SH-SY5Y (cell line): ENCODE measurements at regions not wholly inside any gene's neighbourhood (a gene's known extent, or its start where the extent isn't known, plus 50 kb on each side); places are given as distances from the start of the nearest gene placed in this dataset.

Experiments used
- GATA2 ChIP-seq: IDR thresholded peaks from 2 replicates; pipeline ENCODE4 v1.6.1; 2011; ENCODE audit warnings: mild to moderate bottlenecking, low read depth, low read length
- GATA3 ChIP-seq: IDR thresholded peaks from 2 replicates; pipeline ENCODE4 v1.6.1; 2011; ENCODE audit warnings: low read depth, mild to moderate bottlenecking, low read length, moderate library complexity

DNA sequence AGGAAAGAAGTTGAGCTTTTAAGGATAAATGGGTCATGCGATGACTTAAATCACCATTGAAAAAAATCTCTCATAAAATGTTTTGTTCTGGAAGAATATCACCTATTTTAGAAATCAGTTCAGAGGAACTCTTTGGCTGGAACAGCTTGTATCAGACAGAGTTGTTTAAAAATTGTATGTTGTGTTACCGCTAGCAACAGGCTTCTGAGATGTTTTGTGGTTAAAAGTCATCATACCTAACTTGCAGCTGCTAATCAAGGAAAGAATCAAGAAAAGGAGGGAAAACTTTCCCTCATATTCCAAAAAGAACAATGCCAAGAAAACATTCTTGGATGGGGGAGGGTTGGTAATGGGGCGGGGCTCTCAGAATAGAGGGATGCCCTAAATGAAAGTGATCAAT, 220.7 kb upstream of the CITED2 start:
- no peak for TF ChIP-seq GATA2
- TF ChIP-seq GATA3 = no peak
